ENCODE measurements at regions not wholly inside any gene's neighbourhood (a gene's known extent, or its start where the extent isn't known, plus 50 kb on each side); places are given as distances from the start of the nearest gene placed in this dataset.

DNA sequence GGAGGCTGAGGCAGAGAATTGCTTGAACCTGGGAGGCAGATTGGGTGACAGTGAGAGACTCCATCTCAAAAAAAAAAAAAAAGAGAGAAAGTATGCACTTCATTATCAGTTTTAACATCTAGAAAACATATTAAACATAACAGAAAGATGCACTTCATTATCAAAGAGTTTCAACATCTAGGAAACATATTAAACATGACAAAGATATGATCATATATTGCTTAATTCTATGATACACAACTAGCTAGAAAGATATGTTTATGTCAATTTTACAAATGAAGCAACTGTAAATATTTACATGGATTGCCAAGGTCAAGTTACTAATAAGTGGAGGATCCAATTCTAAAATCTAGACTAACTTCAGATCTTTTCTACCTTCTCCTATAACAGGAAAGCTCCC lies 50.4 kb upstream of the CTSC start:
- no peaks in the 10 kb centered on the region for H3K36me3 ChIP-seq (ENCODE audit: control insufficient read depth, insufficient read depth, low read length)
- Mint-ChIP-seq H3K36me3 (no peaks in the 10 kb centered on the region), H3K27me3 (no peaks in the 10 kb centered on the region), H3K27ac (no peak overlapping the region), H3K9me3 (peaks cover 0 to 4% (median 0%) of the 10 kb centered on the region in 7 donors), H3K4me3 (no peak overlapping the region), H3K4me1 (peaks cover 0 to 18% (median 3%) of the 10 kb centered on the region in 4 donors)
- H3K9me3 ChIP-seq (ENCODE audit: control insufficient read depth in 2 of 2, low read length in 2 of 2), result no peaks in the 10 kb centered on the region
- ATAC-seq (ENCODE audit: low read depth in 2 of 2) (no peak), DNase-seq (no peak)
- H3K27ac ChIP-seq (ENCODE audit: insufficient read depth, low read length, poor library complexity, severe bottlenecking), result no peak overlapping the region
- no peaks in the 10 kb centered on the region for H3K27me3 ChIP-seq (ENCODE audit: control insufficient read depth, insufficient read depth, low read length)
- no peak overlapping the region for H3K4me3 ChIP-seq (ENCODE audit: low read depth, low read length)
- no peaks in the 10 kb centered on the region for H3K4me1 ChIP-seq (ENCODE audit: control insufficient read depth, insufficient read depth, low read length, poor library complexity, severe bottlenecking)
